Activated T-helper 1 cell treated with anti-CD3 and anti-CD28 coated beads, Interleukin-12 subunit alpha, Interleukin-12 subunit beta, Interleukin-2, Interleukin-4 antibody, amounts not matched to agents 30 ng/mL and 10 ng/mL and 1 ng/mL, durations not matched to agents 14 hours and 24 hours and 36 hours (primary cell): ENCODE measurements at regions not wholly inside any gene's neighbourhood (a gene's known extent, or its start where the extent isn't known, plus 50 kb on each side); places are given as distances from the start of the nearest gene placed in this dataset.
A peak's percentile ranks its signal among the peaks of the same experiment; 100 is the strongest.
"Not testable (repeated sequence)": the region's sequence is repeated elsewhere in the genome, so short reads cannot be mapped to it uniquely, and the experiment has no call there.

Source experiments
- DNase-seq: peaks from one replicate; pipeline ENCODE4 v3.0.0; 2021; ENCODE audit warnings: low spot score
- H3K27ac Mint-ChIP-seq: one replicate; pipeline ENCODE4 v1.8.0; 2021; ENCODE audit warnings: mild to moderate bottlenecking, mixed read lengths
- H3K27me3 Mint-ChIP-seq: one replicate; pipeline ENCODE4 v1.8.0; 2022; ENCODE audit warnings: mild to moderate bottlenecking, moderate library complexity, mixed read lengths; ENCODE audit not compliant: insufficient read depth
- H3K36me3 Mint-ChIP-seq: one replicate; pipeline ENCODE4 v1.8.0; 2021; ENCODE audit warnings: low read depth, mixed read lengths
- H3K4me1 Mint-ChIP-seq: one replicate; pipeline ENCODE4 v1.8.0; 2021; ENCODE audit warnings: low read depth, mixed read lengths
- H3K4me3 Mint-ChIP-seq: one replicate; pipeline ENCODE4 v1.8.0; 2021; ENCODE audit warnings: mild to moderate bottlenecking, moderate library complexity, mixed read lengths
- H3K9me3 Mint-ChIP-seq: one replicate; pipeline ENCODE4 v1.8.0; 2021; ENCODE audit warnings: mixed read lengths
- intact Hi-C: fragments of 100-400 bp; cut with micrococcal nuclease; formaldehyde crosslinking; loops from one replicate; pipeline ENCODE4 v1.15.1; 2024

DNA sequence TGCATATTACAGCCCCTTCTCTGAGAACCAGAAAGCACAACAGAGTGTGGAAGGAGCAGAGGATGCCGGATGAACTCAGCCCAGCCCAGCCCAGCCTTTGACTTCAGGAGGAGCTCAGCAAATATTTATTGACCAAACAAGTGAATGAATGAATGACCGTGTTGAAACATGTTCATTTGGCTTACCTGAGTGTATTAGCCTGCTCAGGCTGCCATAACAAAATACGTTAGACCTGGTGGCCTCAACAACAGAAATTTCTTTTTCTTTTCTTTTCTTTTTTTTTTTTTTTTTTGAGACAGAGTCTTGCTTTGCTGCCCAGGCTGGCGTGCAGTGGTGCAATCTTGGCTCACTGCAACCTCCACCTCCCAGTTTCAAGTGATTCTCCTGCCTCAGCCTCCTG lies 164.7 kb downstream of the RGS9 start:
- peaks cover 13% of the 10 kb centered on the region for H3K27me3 Mint-ChIP-seq
- intact Hi-C loops, H3K36me3 Mint-ChIP-seq: not testable (repeated sequence)

DNA sequence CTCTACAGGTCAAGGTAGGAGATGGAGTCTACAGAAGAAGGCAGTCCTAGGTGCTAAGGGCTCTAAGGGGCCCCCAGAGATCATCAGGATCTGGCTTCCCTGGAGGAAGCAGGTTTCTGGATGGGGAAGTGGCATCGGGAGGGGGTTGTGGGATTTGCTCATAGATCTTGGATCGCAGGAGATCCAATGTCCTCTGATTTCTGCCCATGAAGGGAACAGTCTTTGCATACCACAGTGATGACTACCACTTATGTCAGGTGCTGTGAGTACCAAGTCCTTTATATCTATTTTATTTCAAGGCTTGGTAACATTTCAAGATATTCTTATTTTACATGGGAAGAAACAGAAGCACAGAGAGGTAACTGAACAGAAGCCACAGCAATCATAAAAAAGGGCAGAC lies 164.0 kb downstream of the RGS9 start:
- intact Hi-C loops, result no loop called here
- no peaks in the 10 kb centered on the region for H3K9me3 Mint-ChIP-seq
- H3K27ac Mint-ChIP-seq, result no peak overlapping the region
- DNase-seq, result no peak
- H3K4me3 Mint-ChIP-seq, result no peak overlapping the region
- no peaks in the 10 kb centered on the region for H3K4me1 Mint-ChIP-seq
- no peaks in the 10 kb centered on the region for H3K36me3 Mint-ChIP-seq
- peaks cover 9% of the 10 kb centered on the region for H3K27me3 Mint-ChIP-seq

More for the DNA sequence above, 164.7 kb downstream of the RGS9 start:
- not testable (repeated sequence) for H3K4me3 Mint-ChIP-seq, DNase-seq, H3K27ac Mint-ChIP-seq, H3K4me1 Mint-ChIP-seq, H3K9me3 Mint-ChIP-seq

DNA sequence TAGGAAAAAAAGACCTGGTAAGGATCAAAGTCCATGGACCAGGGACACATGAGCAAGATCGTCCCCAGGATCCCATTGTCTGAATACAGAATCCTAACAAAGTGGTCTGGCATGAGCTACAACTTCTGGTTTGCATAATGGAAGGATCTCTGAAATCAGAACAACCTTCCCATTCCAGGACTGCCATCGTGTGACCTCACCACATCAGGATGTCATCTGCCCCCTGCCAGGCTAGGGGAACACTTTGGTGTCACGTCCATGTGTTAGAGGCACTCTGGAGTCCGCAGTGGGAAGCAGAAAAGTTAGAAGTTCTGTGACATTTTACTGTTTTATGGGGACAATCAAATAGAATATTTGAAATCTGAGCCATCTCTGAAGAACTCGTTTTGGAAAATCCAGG lies 160.7 kb downstream of the RGS9 start:
- peaks cover 13% of the 10 kb centered on the region for H3K27me3 Mint-ChIP-seq
- intact Hi-C loops, result loop anchor here (10.0 kb wide), 1 partner anchor 497 kb away; no protein-coding TSS in a partner anchor
- H3K4me3 Mint-ChIP-seq, result no peak overlapping the region
- no peaks in the 10 kb centered on the region for H3K9me3 Mint-ChIP-seq
- no peak for DNase-seq
- no peaks in the 10 kb centered on the region for H3K36me3 Mint-ChIP-seq
- H3K27ac Mint-ChIP-seq, result no peak overlapping the region
- peaks cover 6% of the 10 kb centered on the region for H3K4me1 Mint-ChIP-seq

DNA sequence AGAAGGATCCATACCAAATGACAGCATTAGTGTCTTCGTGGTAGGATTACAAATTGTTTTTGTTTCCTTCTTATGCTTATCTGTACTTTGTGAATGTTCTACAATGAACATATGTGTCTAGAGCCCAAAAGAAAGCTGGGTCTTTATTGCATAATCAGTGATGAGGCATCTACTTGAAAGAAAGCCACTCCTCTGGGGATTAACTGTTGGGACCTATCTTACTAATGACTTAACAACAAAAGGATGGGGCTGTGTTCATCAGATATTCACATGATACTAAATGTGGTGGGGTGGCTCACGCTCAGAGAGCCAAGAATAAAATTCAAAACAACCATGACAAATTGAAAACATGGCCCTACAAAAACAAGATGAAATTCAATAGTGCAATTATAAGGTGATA lies 160.2 kb downstream of the RGS9 start:
- peaks cover 13% of the 10 kb centered on the region for H3K27me3 Mint-ChIP-seq
- no peak overlapping the region for H3K4me3 Mint-ChIP-seq
- H3K27ac Mint-ChIP-seq, result no peak overlapping the region
- intact Hi-C loops, result loop anchor here (10.0 kb wide), 1 partner anchor 497 kb away; no protein-coding TSS in a partner anchor
- no peaks in the 10 kb centered on the region for H3K9me3 Mint-ChIP-seq
- DNase-seq, result no peak
- H3K36me3 Mint-ChIP-seq, result no peaks in the 10 kb centered on the region
- peaks cover 6% of the 10 kb centered on the region for H3K4me1 Mint-ChIP-seq

DNA sequence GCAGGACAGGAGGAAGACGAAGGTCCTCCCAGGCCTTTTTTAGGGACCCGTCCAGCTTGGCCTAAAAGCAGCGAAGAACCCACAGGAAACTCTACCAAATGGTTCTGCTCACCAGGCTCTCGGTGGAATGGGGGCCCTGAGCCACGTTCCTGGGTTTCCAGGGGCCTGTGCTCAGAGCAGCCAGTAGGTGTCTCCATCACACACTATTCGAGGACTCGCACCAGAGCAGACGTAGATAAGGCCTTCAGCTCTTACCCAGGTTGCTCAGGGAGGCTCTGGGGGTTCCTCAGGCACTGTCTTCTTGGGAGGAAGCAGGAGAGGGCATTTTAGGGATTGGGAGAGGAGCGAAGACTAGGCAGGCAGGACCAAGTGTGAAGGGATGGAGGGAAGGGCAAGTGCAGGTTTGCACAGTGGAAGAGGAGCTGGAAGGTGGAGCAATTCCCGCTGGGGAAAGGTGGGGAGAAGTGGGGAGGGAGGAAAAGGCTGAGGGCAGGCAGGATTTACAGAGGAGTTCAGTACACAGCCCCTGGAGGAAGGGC lies 157.1 kb downstream of the RGS9 start:
- H3K4me1 Mint-ChIP-seq, result peaks cover 6% of the 10 kb centered on the region
- H3K36me3 Mint-ChIP-seq, result no peaks in the 10 kb centered on the region
- H3K9me3 Mint-ChIP-seq, result no peaks in the 10 kb centered on the region
- DNase-seq, result peak; percentile 27
- no peak overlapping the region for H3K27ac Mint-ChIP-seq
- H3K4me3 Mint-ChIP-seq, result no peak overlapping the region
- H3K27me3 Mint-ChIP-seq, result peaks cover 13% of the 10 kb centered on the region
- intact Hi-C loops, result loop anchor here (1.0 to 10.0 kb wide), 4 partner anchors 262 to 871 kb away; no protein-coding TSS in a partner anchor

DNA sequence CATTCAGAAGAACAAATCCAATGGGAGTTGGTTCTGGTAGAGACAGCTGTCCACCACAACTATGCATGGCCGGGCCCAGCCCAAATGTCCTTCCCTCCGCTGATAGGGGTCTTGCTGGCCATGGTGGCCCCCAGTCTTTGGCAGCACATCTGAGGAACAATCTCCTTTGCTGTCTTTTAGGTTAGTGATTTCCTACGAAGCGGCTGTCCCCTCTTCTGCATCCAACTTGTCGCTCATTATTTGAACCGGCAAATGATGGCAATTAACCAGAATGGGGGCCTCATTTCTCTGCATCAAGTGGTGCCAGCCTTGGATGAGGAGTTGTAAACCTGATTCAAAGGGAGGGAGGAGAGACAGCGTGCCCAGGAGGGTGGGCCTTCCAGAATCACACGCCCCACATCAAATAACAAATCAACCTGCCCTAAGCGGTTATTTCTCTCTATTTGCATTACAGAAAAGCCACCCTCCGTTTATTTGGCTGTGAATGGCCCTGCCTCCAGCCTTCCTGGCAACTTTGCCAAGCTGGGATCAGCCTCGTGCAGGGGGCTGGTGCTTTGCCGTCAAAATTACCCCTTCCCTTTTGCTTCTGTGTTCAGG lies 156.5 kb downstream of the RGS9 start:
- Mint-ChIP-seq H3K9me3 (no peaks in the 10 kb centered on the region), H3K36me3 (no peaks in the 10 kb centered on the region), H3K27ac (no peak overlapping the region), H3K27me3 (peaks cover 13% of the 10 kb centered on the region), H3K4me1 (peaks cover 6% of the 10 kb centered on the region), H3K4me3 (no peak overlapping the region)
- intact Hi-C loops, result loop anchor here (1.0 to 10.0 kb wide), 4 partner anchors 263 to 872 kb away; no protein-coding TSS in a partner anchor
- no peak for DNase-seq

DNA sequence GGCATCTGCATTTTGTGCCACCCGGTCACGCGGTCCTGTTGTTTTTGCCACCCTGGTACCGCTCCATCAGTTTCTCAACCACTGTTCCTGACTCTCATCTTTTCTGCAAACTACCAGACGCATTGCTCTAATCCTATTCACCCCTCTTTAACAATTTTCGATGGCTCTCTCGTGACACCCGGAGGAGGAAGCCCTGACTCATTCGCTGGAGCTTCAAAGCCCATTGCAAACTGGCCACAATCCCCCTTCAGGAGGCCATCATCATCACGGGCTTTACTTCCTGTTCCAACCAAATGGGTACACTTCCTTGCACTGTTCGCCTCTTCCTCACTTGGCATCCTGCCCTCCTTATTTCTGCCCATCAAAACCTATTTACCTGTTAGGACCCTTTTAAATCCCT lies 155.3 kb downstream of the RGS9 start:
- intact Hi-C loops, result loop anchor here (5.0 to 10.0 kb wide), 2 partner anchors 502 to 695 kb away; no protein-coding TSS in a partner anchor
- Mint-ChIP-seq H3K4me1 (peaks cover 6% of the 10 kb centered on the region), H3K36me3 (no peaks in the 10 kb centered on the region), H3K4me3 (no peak overlapping the region), H3K9me3 (no peaks in the 10 kb centered on the region), H3K27me3 (peaks cover 11% of the 10 kb centered on the region), H3K27ac (no peak overlapping the region)
- no peak for DNase-seq

DNA sequence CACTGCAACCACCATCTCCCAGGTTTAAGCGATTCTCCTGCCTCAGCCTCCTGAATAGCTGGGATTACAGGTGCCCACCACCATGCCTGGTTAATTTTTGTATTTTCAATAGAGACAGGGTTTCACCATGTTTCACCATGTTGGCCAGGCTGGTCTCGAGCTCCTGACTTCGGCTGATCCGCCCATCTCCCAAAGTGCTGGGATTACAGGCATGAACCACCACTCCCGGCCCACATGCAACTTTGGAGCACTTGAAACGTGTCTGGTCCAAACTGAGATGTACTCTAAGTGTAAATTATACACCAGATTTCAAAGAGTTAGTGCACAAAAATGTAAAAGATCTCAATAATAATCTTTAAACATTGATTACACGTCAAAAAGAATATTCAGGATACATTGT lies 154.1 kb downstream of the RGS9 start:
- not testable (repeated sequence) for H3K4me1 Mint-ChIP-seq, H3K4me3 Mint-ChIP-seq, H3K36me3 Mint-ChIP-seq, H3K27ac Mint-ChIP-seq, H3K9me3 Mint-ChIP-seq, DNase-seq, H3K27me3 Mint-ChIP-seq
- intact Hi-C loops, result loop anchor here (5.0 to 10.0 kb wide), 2 partner anchors 504 to 696 kb away; no protein-coding TSS in a partner anchor

DNA sequence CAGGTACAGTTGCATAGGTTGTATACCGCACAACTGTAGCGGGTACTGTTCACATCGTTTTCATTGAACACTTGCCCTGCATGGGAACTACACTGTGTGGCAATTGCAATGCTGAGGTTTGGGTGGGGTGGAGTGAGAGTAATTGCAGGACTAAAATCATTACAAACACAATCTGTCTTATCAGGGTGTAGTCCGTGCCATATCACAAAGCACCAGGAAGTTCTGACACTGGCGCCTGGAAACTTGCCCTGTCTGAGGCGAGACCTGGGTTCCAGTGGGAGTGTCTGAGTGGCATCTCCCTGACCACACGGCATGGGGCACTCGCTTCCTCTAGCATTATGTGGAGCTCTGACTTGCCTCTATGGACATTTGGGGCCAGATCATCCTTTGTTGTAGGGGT lies 153.4 kb downstream of the RGS9 start:
- H3K9me3 Mint-ChIP-seq, result no peaks in the 10 kb centered on the region
- H3K4me1 Mint-ChIP-seq, result peaks cover 6% of the 10 kb centered on the region
- peaks cover 7% of the 10 kb centered on the region for H3K27me3 Mint-ChIP-seq
- H3K36me3 Mint-ChIP-seq, result no peaks in the 10 kb centered on the region
- H3K27ac Mint-ChIP-seq, result no peak overlapping the region
- intact Hi-C loops, result loop anchor here (5.0 to 10.0 kb wide), 2 partner anchors 504 to 697 kb away; no protein-coding TSS in a partner anchor
- DNase-seq, result no peak
- H3K4me3 Mint-ChIP-seq, result no peak overlapping the region

DNA sequence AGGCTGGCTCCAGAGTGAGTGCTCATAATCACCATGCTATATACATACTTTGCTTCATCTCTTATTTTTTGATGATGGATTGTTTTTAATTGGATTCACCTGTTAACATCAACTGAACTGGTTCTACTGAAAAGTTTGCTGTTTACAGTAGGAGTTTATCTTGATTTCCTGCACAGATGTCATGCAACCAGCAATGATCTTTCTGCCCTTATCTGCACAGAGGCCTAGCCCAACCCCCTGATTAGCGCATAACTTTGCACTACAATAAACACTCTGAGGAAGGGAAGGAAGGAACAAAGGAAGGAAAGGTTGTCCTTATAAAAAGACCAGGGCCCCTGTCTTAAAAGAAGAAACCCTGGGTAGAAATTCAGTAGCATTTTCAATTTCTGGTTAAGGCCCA lies 152.9 kb downstream of the RGS9 start:
- DNase-seq, result no peak
- H3K4me3 Mint-ChIP-seq, result no peak overlapping the region
- peaks cover 6% of the 10 kb centered on the region for H3K4me1 Mint-ChIP-seq
- no peaks in the 10 kb centered on the region for H3K36me3 Mint-ChIP-seq
- H3K27me3 Mint-ChIP-seq, result peaks cover 6% of the 10 kb centered on the region
- H3K9me3 Mint-ChIP-seq, result no peaks in the 10 kb centered on the region
- intact Hi-C loops, result loop anchor here (5.0 to 10.0 kb wide), 2 partner anchors 505 to 697 kb away; no protein-coding TSS in a partner anchor
- no peak overlapping the region for H3K27ac Mint-ChIP-seq

DNA sequence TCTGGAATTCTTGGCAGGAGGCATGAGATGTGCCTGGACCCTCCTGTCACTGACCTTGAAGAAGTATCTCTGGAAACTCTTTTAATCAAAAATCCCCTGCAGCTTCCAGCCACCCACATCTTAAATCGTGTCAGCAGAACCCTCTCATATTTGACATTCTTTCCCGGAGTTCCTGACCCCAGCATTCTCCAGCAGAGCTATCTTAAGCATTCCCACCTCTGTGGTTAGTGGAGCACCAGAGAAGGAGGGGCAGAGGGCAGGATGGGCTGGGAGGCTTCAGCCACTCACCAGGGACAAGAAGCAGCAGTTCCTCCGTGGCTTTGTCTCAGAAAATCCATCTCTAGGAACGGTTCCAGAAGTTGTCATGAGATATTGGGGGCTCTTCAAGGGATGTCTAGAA lies 149.9 kb downstream of the RGS9 start:
- intact Hi-C loops, result no loop called here
- no peaks in the 10 kb centered on the region for H3K36me3 Mint-ChIP-seq
- H3K4me3 Mint-ChIP-seq, result no peak overlapping the region
- no peak for DNase-seq
- H3K27ac Mint-ChIP-seq, result no peak overlapping the region
- peaks cover 3% of the 10 kb centered on the region for H3K27me3 Mint-ChIP-seq
- H3K4me1 Mint-ChIP-seq, result no peaks in the 10 kb centered on the region
- H3K9me3 Mint-ChIP-seq, result no peaks in the 10 kb centered on the region

DNA sequence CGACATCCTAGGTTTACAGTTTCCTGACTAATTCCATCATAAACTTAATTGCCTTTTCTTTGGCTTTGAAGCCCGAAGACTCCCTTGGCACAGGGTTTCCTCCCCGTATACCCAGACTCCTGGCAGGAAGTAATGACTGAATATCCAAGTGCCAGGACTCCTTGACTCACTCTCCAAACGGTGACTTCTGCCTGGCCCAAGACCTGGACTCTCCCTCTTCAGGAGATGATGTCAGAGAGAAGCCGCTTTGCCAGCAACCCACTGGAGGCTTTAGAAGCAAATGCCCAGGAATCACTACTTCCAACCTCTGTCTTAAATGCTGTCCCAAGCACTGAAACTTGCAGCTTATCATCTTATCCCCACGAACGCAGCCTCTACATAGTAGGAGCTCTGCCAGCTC lies 146.5 kb downstream of the RGS9 start:
- H3K4me3 Mint-ChIP-seq, result no peak overlapping the region
- intact Hi-C loops, result no loop called here
- DNase-seq, result no peak
- peaks cover 3% of the 10 kb centered on the region for H3K27me3 Mint-ChIP-seq
- H3K4me1 Mint-ChIP-seq, result no peaks in the 10 kb centered on the region
- no peaks in the 10 kb centered on the region for H3K9me3 Mint-ChIP-seq
- H3K27ac Mint-ChIP-seq, result no peak overlapping the region
- H3K36me3 Mint-ChIP-seq, result no peaks in the 10 kb centered on the region

DNA sequence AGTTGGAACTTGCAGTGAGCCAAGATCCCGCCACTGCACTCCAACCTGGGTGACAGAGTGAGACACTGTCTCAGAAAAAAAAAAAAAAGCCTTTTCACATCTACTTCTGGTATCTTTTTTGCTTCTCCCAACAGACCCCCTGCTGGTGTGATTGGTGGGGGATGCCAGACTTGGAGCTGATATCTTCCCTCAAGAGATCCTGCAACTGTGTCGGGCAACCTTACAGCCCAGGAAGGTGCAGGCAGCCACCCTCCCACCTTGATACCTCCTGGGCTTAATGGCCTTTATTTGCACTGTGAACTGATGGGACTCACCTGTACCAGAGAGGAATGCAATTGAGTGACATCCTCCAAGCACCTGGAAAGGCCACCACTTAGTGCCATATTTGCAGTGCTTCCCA lies 142.3 kb downstream of the RGS9 start:
- H3K36me3 Mint-ChIP-seq, result no peaks in the 10 kb centered on the region
- no peak overlapping the region for H3K27ac Mint-ChIP-seq
- intact Hi-C loops, result no loop called here
- H3K4me1 Mint-ChIP-seq, result peaks cover 11% of the 10 kb centered on the region
- no peak overlapping the region for H3K4me3 Mint-ChIP-seq
- DNase-seq, result no peak
- H3K9me3 Mint-ChIP-seq, result no peaks in the 10 kb centered on the region
- peaks cover 25% of the 10 kb centered on the region for H3K27me3 Mint-ChIP-seq
